RWPE2 (cell line): ENCODE measurements at regions not wholly inside any gene's neighbourhood (a gene's known extent, or its start where the extent isn't known, plus 50 kb on each side); places are given as distances from the start of the nearest gene placed in this dataset.
"Not testable (repeated sequence)": the region's sequence is repeated elsewhere in the genome, so short reads cannot be mapped to it uniquely, and the experiment has no call there.

Source experiments
- ATAC-seq: fragments of 200-7000 bp; cut with Tn5 transposase; 3 replicates; pipeline ENCODE4 v1.9.1; 2021; ENCODE audit warnings: low read depth
- DNase-seq: peaks from one replicate; pipeline ENCODE4 v3.0.0-alpha.2; 2020; ENCODE audit warnings: low spot score
- H3K27ac ChIP-seq: fragments of 450-650 bp; 2 replicates; pipeline ENCODE4 v1.5.1; 2017; ENCODE audit warnings: mild to moderate bottlenecking; ENCODE audit not compliant: poor library complexity, severe bottlenecking
- H3K27me3 ChIP-seq: fragments of 250-450 bp; sonication (Bioruptor Pico); 2 replicates; pipeline ENCODE4 v1.5.1; 2021; ENCODE audit warnings: mild to moderate bottlenecking, moderate library complexity; ENCODE audit not compliant: insufficient read depth, poor library complexity, severe bottlenecking
- H3K36me3 ChIP-seq: fragments of 250-450 bp; sonication (Bioruptor Pico); 2 replicates; pipeline ENCODE4 v1.5.1; 2020; ENCODE audit warnings: low read depth, mild to moderate bottlenecking, moderate library complexity
- H3K4me1 ChIP-seq: fragments of 250-450 bp; sonication (Bioruptor Pico); 2 replicates; pipeline ENCODE4 v1.5.1; 2021; ENCODE audit warnings: mild to moderate bottlenecking, moderate library complexity; ENCODE audit not compliant: insufficient read depth, poor library complexity, severe bottlenecking
- H3K4me3 ChIP-seq: fragments of 250-450 bp; sonication (Bioruptor Pico); 2 replicates; pipeline ENCODE4 v1.5.1; 2021; ENCODE audit warnings: mild to moderate bottlenecking, moderate library complexity; ENCODE audit not compliant: severe bottlenecking
- H3K9me3 ChIP-seq: fragments of 250-450 bp; sonication (Bioruptor Pico); 2 replicates; pipeline ENCODE4 v1.5.1; 2021; ENCODE audit warnings: mild to moderate bottlenecking, moderate library complexity; ENCODE audit not compliant: severe bottlenecking
- TF ChIP-seq, protein P1 (sequence below): fragments of 450-650 bp; IDR thresholded peaks from one replicate; pipeline ENCODE4 v1.5.1; 2017; ENCODE audit warnings: mild to moderate bottlenecking, moderate library complexity; ENCODE audit not compliant: poor library complexity, severe bottlenecking

DNA sequence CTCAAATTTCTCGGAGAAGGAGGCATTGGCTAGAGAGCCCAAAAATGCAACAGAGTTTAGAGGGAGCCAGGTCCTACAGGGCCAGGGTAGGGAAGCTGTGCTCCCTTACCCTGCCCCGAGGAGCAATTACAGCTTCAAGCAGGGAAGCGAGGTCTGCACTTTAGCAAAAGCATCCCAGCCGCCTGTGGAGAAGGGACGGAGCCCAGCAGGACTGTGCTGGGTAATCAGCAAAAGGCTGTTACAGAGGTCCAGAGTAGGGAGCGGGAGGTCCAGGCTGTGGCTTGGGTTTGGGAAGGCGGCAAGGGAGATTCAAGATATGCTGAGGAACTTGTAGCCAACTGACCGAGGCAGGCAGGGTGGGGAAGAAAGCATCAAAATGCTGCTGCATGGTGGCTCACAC lies 162.6 kb downstream of the TMEM132E start:
- ATAC-seq, result no peak; the same call in 2 of the 3 replicates
- H3K27me3 ChIP-seq, result peaks cover 10% of the 10 kb centered on the region

DNA sequence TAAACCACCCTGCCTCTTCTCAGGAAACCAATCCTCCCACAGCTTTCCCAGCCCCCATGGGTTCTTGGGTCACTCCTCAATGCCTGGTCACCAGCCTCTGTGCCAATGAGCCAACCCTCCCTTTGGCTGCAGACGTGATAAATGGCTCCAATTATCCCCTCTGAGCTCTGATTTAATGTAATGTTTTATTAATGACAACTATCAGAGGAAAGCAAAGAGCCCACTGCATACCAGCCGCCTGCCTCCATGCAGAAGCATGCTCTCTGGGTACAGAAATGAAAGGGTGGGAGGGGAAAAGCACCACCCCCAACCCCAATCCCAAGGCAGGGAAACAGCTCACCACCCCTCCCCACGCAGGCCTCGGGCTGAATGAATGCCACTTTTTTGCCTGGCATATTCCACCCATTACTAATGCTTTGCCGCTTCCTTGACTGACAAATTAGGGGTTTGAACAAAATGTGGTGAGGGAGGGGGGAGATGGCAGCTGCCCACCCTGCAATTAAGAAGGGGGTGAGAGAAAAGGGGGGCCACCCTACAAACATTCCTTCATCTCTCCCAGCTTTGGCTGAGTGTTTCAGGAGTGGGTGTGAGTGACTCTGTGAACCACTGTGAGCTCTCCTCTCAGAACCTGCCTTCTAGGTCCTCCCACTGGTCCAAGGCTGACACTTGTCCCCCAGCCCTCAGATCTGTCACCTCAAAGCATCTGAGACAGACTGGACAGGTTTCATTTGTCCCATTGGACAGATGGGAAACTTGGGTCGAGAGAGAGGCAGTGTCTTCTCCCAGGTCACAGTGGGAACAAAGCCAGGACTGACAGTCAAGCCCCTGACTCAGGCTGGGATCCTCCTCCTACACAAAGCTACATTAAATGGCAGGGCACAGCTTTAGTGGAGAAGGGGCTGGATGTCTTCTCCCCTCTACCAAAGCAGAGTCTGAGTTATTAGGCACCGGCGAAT lies 161.5 kb downstream of the TMEM132E start:
- H3K27ac ChIP-seq, result no peak overlapping the region
- TF ChIP-seq, protein P1, sequence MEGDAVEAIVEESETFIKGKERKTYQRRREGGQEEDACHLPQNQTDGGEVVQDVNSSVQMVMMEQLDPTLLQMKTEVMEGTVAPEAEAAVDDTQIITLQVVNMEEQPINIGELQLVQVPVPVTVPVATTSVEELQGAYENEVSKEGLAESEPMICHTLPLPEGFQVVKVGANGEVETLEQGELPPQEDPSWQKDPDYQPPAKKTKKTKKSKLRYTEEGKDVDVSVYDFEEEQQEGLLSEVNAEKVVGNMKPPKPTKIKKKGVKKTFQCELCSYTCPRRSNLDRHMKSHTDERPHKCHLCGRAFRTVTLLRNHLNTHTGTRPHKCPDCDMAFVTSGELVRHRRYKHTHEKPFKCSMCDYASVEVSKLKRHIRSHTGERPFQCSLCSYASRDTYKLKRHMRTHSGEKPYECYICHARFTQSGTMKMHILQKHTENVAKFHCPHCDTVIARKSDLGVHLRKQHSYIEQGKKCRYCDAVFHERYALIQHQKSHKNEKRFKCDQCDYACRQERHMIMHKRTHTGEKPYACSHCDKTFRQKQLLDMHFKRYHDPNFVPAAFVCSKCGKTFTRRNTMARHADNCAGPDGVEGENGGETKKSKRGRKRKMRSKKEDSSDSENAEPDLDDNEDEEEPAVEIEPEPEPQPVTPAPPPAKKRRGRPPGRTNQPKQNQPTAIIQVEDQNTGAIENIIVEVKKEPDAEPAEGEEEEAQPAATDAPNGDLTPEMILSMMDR, result no peak
- no peaks in the 10 kb centered on the region for H3K4me1 ChIP-seq
- no peaks in the 10 kb centered on the region for H3K36me3 ChIP-seq
- no peak overlapping the region for H3K4me3 ChIP-seq
- ATAC-seq (no peak), DNase-seq (no peak)
- no peaks in the 10 kb centered on the region for H3K9me3 ChIP-seq
- H3K27me3 ChIP-seq, result peaks cover 6% of the 10 kb centered on the region

More for the DNA sequence above, 162.6 kb downstream of the TMEM132E start:
- no peaks in the 10 kb centered on the region for H3K4me1 ChIP-seq
- TF ChIP-seq, protein P1, result no peak
- no peaks in the 10 kb centered on the region for H3K9me3 ChIP-seq
- DNase-seq, result no peak
- no peak overlapping the region for H3K4me3 ChIP-seq
- no peaks in the 10 kb centered on the region for H3K36me3 ChIP-seq
- no peak overlapping the region for H3K27ac ChIP-seq

DNA sequence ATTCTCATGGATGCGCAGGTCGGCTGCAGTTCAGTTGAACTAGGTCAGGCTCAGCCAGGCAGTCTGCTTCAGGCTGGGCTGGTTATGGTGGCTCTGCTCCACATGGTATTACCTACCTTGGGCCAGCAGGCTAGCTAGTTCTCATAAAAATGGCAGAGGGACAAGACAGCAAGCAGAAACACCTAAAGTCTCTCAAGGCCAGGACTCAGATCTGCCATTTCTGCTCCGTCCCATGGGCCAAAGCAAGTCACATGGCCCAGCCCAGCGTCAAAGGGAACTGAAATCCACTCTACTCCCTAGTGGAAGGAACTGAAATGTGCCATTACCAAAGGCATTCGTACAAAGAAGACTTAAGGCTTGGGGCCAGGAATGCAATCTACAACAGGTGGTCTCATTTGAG lies 160.0 kb downstream of the TMEM132E start:
- DNase-seq (no peak), ATAC-seq (no peak)
- Histone ChIP-seq H3K27me3 (peaks cover 11% of the 10 kb centered on the region), H3K9me3 (no peaks in the 10 kb centered on the region), H3K4me1 (no peaks in the 10 kb centered on the region), H3K4me3 (no peak overlapping the region), H3K36me3 (no peaks in the 10 kb centered on the region), H3K27ac (no peak overlapping the region)
- TF ChIP-seq, protein P1, result no peak

DNA sequence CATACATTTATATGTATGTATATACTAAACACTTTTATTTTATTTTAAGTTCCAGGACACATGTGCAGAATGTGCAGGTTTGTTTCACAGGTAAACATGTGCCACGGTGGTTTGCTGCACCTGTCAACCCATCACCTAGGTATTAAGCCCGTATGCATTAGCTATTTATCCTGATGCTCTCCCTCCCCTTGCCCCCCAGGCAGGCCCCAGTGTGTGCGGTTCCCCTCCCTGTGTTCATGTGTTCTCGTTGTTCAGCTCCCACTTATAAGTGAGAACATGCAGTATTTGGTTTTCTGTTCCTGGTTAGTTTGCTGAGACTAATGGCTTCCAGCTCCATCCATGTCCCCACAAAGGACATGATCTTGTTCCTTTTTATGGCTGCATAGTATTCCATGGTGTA lies 158.3 kb downstream of the TMEM132E start:
- not testable (repeated sequence) for H3K27me3 ChIP-seq, H3K4me3 ChIP-seq, H3K4me1 ChIP-seq, H3K36me3 ChIP-seq, H3K27ac ChIP-seq, H3K9me3 ChIP-seq, ATAC-seq, DNase-seq

DNA sequence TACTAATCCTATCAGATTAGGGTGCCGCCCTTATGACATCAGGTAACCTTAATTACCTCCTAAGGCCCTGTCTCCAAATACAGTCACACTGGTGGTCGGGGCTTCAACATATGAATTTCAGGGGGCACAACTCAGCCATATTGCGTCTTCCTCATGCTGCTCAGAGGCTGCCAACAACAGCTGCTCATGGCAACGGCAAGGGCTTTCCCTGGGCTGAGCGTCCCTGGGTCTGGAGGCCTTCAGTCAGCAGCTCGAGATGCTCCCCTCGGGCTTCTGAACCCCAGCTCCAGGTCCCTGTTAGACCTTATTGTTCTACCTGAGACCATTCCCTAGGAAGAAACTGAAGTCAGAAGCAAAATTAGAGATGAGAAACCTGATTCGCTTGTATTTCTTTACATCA lies 157.2 kb downstream of the TMEM132E start:
- no peaks in the 10 kb centered on the region for H3K36me3 ChIP-seq
- peaks cover 5% of the 10 kb centered on the region for H3K27me3 ChIP-seq
- TF ChIP-seq, protein P1, result no peak
- no peak overlapping the region for H3K4me3 ChIP-seq
- H3K4me1 ChIP-seq, result no peaks in the 10 kb centered on the region
- H3K9me3 ChIP-seq, result no peaks in the 10 kb centered on the region
- ATAC-seq (no peak), DNase-seq (no peak)
- no peak overlapping the region for H3K27ac ChIP-seq
